HG02981 (cell line): ENCODE measurements at regions not wholly inside any gene's neighbourhood (a gene's known extent, or its start where the extent isn't known, plus 50 kb on each side); places are given as distances from the start of the nearest gene placed in this dataset.

Experiments used
- ATAC-seq: cut with Tn5 transposase; IDR thresholded peaks from one replicate; pipeline ENCODE4 v1.9.1; 2021; ENCODE audit warnings: mild to moderate bottlenecking, moderate library complexity; ENCODE audit not compliant: unreplicated experiment

- no peak for ATAC-seq
Measured at GRCh38 chr16:59773330-59773729, 1039.2 kb upstream of the GOT2 start.

- ATAC-seq, result no peak
Measured at GRCh38 chr16:59759296-59759695, 1025.2 kb upstream of the GOT2 start.

- ATAC-seq, result no peak
Measured at GRCh38 chr16:59758848-59759247, 1024.7 kb upstream of the GOT2 start.

GRCh38 chr16:59754854-59755253 lies 1020.7 kb upstream of the GOT2 start:
- ATAC-seq, result no peak

- ATAC-seq, result no peak
Measured at GRCh38 chr16:59749662-59750336, 1015.7 kb upstream of the GOT2 start.

GRCh38 chr16:59748531-59748930 lies 1014.4 kb upstream of the GOT2 start:
- ATAC-seq, result no peak

GRCh38 chr16:59743504-59743903 lies 1009.4 kb upstream of the GOT2 start:
- no peak for ATAC-seq

GRCh38 chr16:59740858-59741257 lies 1006.7 kb upstream of the GOT2 start:
- no peak for ATAC-seq

GRCh38 chr16:59737274-59737673 lies 1003.2 kb upstream of the GOT2 start:
- no peak for ATAC-seq

- ATAC-seq, result no peak
Measured at GRCh38 chr16:59733321-59733720, 999.2 kb upstream of the GOT2 start.

GRCh38 chr16:59729613-59730012 lies 995.5 kb upstream of the GOT2 start:
- ATAC-seq, result no peak

- ATAC-seq, result no peak
Measured at GRCh38 chr16:59719121-59719520, 985.0 kb upstream of the GOT2 start.

- ATAC-seq, result no peak
Measured at GRCh38 chr16:59707436-59708226, 973.5 kb upstream of the GOT2 start.

GRCh38 chr16:59701963-59702930 lies 968.1 kb upstream of the GOT2 start:
- no peak for ATAC-seq

GRCh38 chr16:59699786-59700185 lies 965.7 kb upstream of the GOT2 start:
- ATAC-seq, result no peak

GRCh38 chr16:59698346-59699020 lies 964.4 kb upstream of the GOT2 start:
- ATAC-seq, result no peak

- no peak for ATAC-seq
Measured at GRCh38 chr16:59697761-59698160, 963.6 kb upstream of the GOT2 start.

GRCh38 chr16:59697236-59697635 lies 963.1 kb upstream of the GOT2 start:
- ATAC-seq, result no peak

- no peak for ATAC-seq
Measured at GRCh38 chr16:59696495-59696894, 962.4 kb upstream of the GOT2 start.

- ATAC-seq, result no peak
Measured at GRCh38 chr16:59690216-59690615, 956.1 kb upstream of the GOT2 start.

- no peak for ATAC-seq
Measured at GRCh38 chr16:59688006-59688405, 953.9 kb upstream of the GOT2 start.
